GM12873 (cell line): ENCODE measurements at regions not wholly inside any gene's neighbourhood (a gene's known extent, or its start where the extent isn't known, plus 50 kb on each side); places are given as distances from the start of the nearest gene placed in this dataset.

Experiments
- CTCF ChIP-seq: IDR thresholded peaks from 2 replicates; pipeline ENCODE4 v1.5.1; 2012; ENCODE audit warnings: low read depth, mild to moderate bottlenecking, moderate library complexity, low read length, control low read depth; ENCODE audit not compliant: insufficient read depth; ENCODE audit errors: missing control alignments

- no peak for TF ChIP-seq CTCF
Observed at GRCh38 chr12:46670636-46671035, 155.2 kb downstream of the SLC38A4 start.

DNA sequence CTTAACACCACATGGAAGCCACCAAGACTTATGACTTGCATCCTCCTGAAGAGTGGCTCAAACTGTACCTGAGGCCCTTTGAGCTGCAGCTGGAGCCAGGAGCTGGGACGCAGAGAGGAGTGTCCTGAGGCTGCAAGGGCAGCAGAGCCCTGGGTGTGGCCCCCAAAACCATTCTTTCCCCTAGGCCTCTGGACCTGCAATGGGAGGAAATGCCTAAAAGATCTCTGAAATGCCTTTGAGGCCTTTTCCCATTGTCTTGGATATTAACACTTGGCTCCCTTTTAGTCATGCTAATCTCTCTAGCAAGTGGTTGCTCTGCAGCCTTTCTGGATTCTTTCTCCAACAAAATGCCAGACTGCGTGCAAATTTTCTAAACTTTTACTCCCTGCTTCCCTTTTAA lies 156.1 kb downstream of the SLC38A4 start:
- no peak for TF ChIP-seq CTCF

DNA sequence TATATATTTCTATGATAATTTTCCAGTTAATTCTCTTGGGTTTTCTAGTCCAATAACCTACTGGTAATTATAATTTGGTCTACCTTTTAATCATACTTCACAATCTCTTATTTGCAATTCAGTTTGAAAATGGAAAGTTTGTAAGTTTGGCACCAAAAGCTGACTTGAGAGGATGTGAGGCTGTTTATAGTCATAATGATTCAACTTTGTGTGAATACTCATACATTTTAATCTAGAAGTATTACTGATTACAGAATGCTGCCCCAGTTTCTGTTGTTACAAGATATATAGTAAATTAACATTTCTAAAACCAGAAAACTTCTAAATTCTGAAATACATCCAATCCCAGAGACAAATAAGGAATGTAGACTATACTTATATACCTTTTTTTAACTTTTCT lies 158.2 kb downstream of the SLC38A4 start:
- TF ChIP-seq CTCF, result no peak

DNA sequence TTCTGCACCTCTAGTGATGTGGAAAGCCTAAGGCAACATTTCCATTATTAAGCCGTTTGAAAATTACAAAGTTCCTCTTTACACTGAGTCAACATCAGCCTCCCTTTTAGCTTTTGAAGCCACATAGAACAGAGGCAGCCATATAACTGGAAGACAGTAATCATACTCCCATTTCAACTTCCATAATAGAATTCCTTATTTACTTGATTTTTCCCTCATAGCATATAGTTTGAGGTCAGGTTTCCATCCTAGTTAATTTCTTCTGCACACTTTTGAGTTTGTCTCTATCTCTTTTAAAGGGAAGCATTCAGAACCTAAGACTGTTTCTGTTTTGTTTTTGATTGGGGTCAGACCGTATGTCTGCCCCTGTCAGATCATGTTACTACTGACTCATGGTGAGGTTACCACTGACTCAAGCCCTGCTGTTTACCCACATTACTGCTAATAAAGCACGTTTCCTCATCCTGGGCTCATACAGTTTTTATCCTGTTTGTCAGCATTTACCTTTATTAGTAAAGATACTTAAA lies 161.0 kb downstream of the SLC38A4 start:
- no peak for TF ChIP-seq CTCF

- no peak for TF ChIP-seq CTCF
Observed at GRCh38 chr12:46663318-46663717, 162.5 kb downstream of the SLC38A4 start.

DNA sequence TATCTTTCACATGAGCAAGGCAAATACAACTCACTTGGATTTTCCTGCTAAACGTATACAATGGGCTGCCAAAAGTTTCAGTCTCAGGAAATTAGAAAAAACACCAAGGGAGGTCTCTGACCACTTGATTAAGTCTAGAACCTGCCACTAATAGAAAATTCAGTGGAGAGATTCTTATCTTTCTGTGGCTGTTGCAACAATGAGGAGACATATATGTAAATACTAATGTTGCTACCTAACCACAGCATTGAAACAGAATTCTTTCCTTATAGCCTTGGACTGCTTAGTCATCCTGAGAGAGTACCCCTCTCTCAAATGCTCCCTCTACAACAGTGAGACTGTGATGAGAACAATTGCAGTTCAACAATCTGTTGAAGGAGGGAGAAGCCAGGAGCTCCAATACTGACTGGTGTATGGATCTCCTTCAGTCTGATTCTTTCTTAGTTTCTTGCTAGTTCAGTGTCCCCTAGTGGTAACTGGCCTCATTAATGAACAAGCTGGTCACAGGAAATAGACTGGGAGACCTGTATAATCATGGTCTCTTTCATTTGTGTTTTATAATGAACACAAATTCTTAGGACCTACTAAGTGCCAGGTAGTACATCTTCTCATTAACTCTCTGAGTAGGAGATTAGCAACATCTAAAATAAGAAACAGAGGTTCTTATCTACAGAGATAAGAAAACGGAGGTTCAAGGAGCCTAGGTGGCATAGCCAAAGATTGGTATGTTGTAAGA lies 164.5 kb downstream of the SLC38A4 start:
- TF ChIP-seq CTCF, result peak; percentile 74

DNA sequence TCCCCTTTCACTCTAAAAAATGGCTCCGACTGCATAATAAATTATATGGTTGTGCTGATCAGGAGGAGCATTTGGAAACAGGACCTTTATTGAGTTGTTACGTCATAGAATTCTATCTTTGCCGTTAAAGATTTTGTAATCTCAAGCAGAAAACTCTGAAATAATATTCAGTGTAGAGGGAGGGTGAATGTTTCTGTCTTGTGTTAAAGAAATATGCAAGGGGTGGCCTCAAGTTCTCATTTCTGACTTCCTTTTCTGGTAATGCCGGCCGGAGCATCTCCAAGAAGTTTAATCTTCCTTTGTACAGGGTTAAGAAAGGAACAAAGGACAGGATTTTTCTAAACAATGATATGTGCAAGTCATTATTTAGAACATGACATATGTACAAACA lies 165.1 kb downstream of the SLC38A4 start:
- no peak for TF ChIP-seq CTCF
